WI38 (cell line): ENCODE measurements at regions not wholly inside any gene's neighbourhood (a gene's known extent, or its start where the extent isn't known, plus 50 kb on each side); places are given as distances from the start of the nearest gene placed in this dataset.

ENCODE experiments used
- H3K4me3 ChIP-seq: 2 replicates; pipeline ENCODE4 v1.5.1; 2011; ENCODE audit warnings: low read depth, mild to moderate bottlenecking, control low read depth, low read length
- CTCF ChIP-seq: IDR thresholded peaks from 2 replicates; pipeline ENCODE4 v1.5.1; 2012; ENCODE audit warnings: low read depth, mild to moderate bottlenecking, control low read depth, low read length

- no peak for TF ChIP-seq CTCF
- no peak overlapping the region for H3K4me3 ChIP-seq
Measured at GRCh38 chr6:54747955-54748354, 98.6 kb upstream of the FAM83B start.

GRCh38 chr6:54754406-54754805 is 92.2 kb upstream of the FAM83B start:
- no peak for TF ChIP-seq CTCF
- no peak overlapping the region for H3K4me3 ChIP-seq

- no peak for TF ChIP-seq CTCF
- H3K4me3 ChIP-seq: no peak overlapping the region
Measured at GRCh38 chr6:54758340-54758739, 88.2 kb upstream of the FAM83B start.

- no peak overlapping the region for H3K4me3 ChIP-seq
- no peak for TF ChIP-seq CTCF
Measured at GRCh38 chr6:54768494-54768893, 78.1 kb upstream of the FAM83B start.

- no peak overlapping the region for H3K4me3 ChIP-seq
- no peak for TF ChIP-seq CTCF
Measured at GRCh38 chr6:54770328-54770727, 76.2 kb upstream of the FAM83B start.

- TF ChIP-seq CTCF: no peak
- no peak overlapping the region for H3K4me3 ChIP-seq
Measured at GRCh38 chr6:54771968-54772367, 74.6 kb upstream of the FAM83B start.

GRCh38 chr6:54772610-54773009 is 74.0 kb upstream of the FAM83B start:
- no peak overlapping the region for H3K4me3 ChIP-seq
- no peak for TF ChIP-seq CTCF
